BE2C (cell line): ENCODE measurements at regions not wholly inside any gene's neighbourhood (a gene's known extent, or its start where the extent isn't known, plus 50 kb on each side); places are given as distances from the start of the nearest gene placed in this dataset.

Experiments
- DNase-seq: peaks from one replicate; pipeline ENCODE4 v3.0.0-alpha.2; 2020
- H3K27me3 ChIP-seq: fragments of 250-450 bp; sonication (Bioruptor Pico); 2 replicates; pipeline ENCODE4 v1.5.1; 2020; ENCODE audit warnings: mild to moderate bottlenecking
- H3K36me3 ChIP-seq: fragments of 250-450 bp; sonication (Bioruptor Pico); 2 replicates; pipeline ENCODE4 v1.5.1; 2020; ENCODE audit warnings: mild to moderate bottlenecking
- H3K4me1 ChIP-seq: fragments of 250-450 bp; sonication (Bioruptor Pico); 2 replicates; pipeline ENCODE4 v1.5.1; 2020
- H3K4me3 ChIP-seq: 2 replicates; pipeline ENCODE4 v1.5.1; 2011; ENCODE audit warnings: low read depth, low read length
- H3K9me3 ChIP-seq: fragments of 250-450 bp; sonication (Bioruptor Pico); 2 replicates; pipeline ENCODE4 v1.5.1; 2020
- CTCF ChIP-seq: IDR thresholded peaks from 2 replicates; pipeline ENCODE4 v1.5.1; 2012; ENCODE audit warnings: mild to moderate bottlenecking, low read depth, low read length

DNA sequence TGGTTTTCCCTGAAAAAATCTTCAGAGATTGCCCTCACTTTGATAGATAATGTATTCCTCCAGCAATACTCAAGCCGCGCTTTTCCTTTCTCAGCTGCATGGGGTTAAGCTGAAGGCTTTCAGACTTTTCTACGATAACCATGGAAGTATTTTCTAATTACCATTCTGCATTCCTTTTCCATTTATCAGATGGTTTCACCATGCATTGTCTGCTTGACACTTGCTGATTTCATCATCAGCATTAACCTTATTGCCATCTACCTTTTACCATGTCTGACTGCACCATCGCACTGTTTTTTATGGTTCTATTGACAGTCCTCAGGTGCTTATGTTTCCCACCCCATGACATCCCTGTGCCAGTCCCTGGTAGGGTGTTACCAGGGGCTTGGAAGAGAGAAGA, 91.6 kb downstream of the DMAC1 start:
- no peak overlapping the region for H3K4me3 ChIP-seq
- no peaks in the 10 kb centered on the region for H3K27me3 ChIP-seq
- H3K36me3 ChIP-seq = no peaks in the 10 kb centered on the region
- no peaks in the 10 kb centered on the region for H3K4me1 ChIP-seq
- no peaks in the 10 kb centered on the region for H3K9me3 ChIP-seq
- no peak for TF ChIP-seq CTCF
- no peak for DNase-seq

- DNase-seq = no peak
- no peaks in the 10 kb centered on the region for H3K9me3 ChIP-seq
- H3K36me3 ChIP-seq = no peaks in the 10 kb centered on the region
- no peaks in the 10 kb centered on the region for H3K4me1 ChIP-seq
- H3K4me3 ChIP-seq = no peak overlapping the region
- TF ChIP-seq CTCF = no peak
- no peaks in the 10 kb centered on the region for H3K27me3 ChIP-seq
These were observed 95.0 kb downstream of the DMAC1 start for GRCh38 chr9:7704543-7704942.

DNA sequence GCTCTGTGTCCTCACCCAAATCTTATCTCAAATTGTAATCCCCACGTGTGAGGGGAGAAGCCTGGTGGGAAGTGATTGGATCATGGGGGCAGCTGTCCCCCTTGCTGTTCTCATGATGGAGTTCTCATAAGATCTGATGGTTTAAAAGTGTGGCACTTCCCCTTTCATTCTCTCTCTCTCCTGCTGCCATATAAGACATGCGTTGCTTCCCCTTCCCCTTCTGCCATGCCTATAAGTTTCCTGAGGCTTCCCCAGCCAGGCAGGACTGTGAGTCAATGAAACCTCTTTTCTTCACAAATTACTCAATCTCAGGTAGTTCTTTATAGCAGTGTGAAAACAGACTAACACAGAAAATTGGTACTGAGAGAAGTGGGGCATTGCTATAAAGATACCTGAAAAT, 107.7 kb downstream of the DMAC1 start:
- no peaks in the 10 kb centered on the region for H3K9me3 ChIP-seq
- no peak overlapping the region for H3K4me3 ChIP-seq
- H3K27me3 ChIP-seq = no peaks in the 10 kb centered on the region
- TF ChIP-seq CTCF = no peak
- no peaks in the 10 kb centered on the region for H3K4me1 ChIP-seq
- no peak for DNase-seq
- H3K36me3 ChIP-seq = no peaks in the 10 kb centered on the region

DNA sequence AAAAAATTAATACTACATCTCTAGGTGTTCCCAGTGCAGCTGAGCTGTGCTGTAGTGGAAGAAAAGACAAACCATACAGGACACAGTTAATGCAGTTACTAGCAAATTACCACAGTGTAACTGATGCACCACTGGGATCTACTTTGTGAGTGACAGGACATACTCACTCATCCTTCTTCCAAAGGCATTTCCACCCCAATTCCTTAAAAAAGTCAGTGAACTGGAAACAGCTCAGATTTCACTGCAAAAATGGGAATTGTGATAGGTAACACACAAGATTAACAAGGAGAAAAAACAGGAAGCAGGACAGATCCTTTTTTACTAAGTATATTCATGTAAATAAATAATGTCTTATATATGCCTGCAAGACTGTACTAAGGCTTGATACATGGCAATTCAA, 109.6 kb downstream of the DMAC1 start:
- Histone ChIP-seq H3K4me3 (no peak overlapping the region), H3K9me3 (no peaks in the 10 kb centered on the region)

GRCh38 chr9:7688626-7689025, 111.0 kb downstream of the DMAC1 start:
- Histone ChIP-seq H3K9me3 (no peaks in the 10 kb centered on the region), H3K36me3 (no peaks in the 10 kb centered on the region), H3K27me3 (no peaks in the 10 kb centered on the region), H3K4me3 (no peak overlapping the region), H3K4me1 (no peaks in the 10 kb centered on the region)
- no peak for DNase-seq
- TF ChIP-seq CTCF = no peak

More for the DNA sequence above, 109.6 kb downstream of the DMAC1 start:
- no peak for DNase-seq
- H3K27me3 ChIP-seq = no peaks in the 10 kb centered on the region
- no peaks in the 10 kb centered on the region for H3K4me1 ChIP-seq
- no peak for TF ChIP-seq CTCF
- H3K36me3 ChIP-seq = no peaks in the 10 kb centered on the region

GRCh38 chr9:7676609-7677156, 122.9 kb downstream of the DMAC1 start:
- DNase-seq = no peak
- no peaks in the 10 kb centered on the region for H3K27me3 ChIP-seq
- no peaks in the 10 kb centered on the region for H3K9me3 ChIP-seq
- H3K4me3 ChIP-seq = no peak overlapping the region
- H3K4me1 ChIP-seq = no peaks in the 10 kb centered on the region
- no peaks in the 10 kb centered on the region for H3K36me3 ChIP-seq
- no peak for TF ChIP-seq CTCF
